ENCODE measurements at regions not wholly inside any gene's neighbourhood (a gene's known extent, or its start where the extent isn't known, plus 50 kb on each side); places are given as distances from the start of the nearest gene placed in this dataset.

DNA sequence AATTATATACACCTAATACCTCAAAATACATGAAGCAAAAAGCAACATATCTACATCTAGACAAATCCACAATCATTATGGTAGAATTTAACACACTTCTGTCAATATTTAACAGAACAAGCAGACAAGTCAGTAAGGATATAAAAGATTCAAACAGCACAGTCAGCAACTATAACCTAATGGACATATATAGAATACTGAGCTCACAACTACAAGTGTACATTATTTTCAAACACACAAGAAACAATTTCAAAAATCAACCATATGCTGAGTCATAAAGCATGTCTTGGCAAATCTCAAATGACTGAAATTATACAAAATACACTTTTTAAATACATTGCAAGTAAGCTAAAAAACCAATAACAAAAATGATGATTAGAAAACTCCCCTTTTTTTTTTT lies 178.0 kb downstream of the TOMM20 start:
- TF ChIP-seq EP300 (IDR thresholded peaks at IDR 0.05; ENCODE audit: borderline replicate concordance), result no peak
- no peak for TF ChIP-seq TAF1 (IDR thresholded peaks at IDR 0.05; ENCODE audit: low read depth)
- no peak for TF ChIP-seq TCF12 (IDR thresholded peaks at IDR 0.05; ENCODE audit: low read depth)
- no peak for TF ChIP-seq YY1 (IDR thresholded peaks at IDR 0.05; ENCODE audit: low read depth)
- TF ChIP-seq TEAD4 (IDR thresholded peaks at IDR 0.05), result no peak
- TF ChIP-seq CEBPB (IDR thresholded peaks at IDR 0.05), result no peak
- TF ChIP-seq FOXM1 (IDR thresholded peaks at IDR 0.05; ENCODE audit: borderline replicate concordance, low read depth), result no peak
- TF ChIP-seq ZBTB7A (IDR thresholded peaks at IDR 0.05; ENCODE audit: low read depth), result no peak
- no peak for TF ChIP-seq NFIC (IDR thresholded peaks at IDR 0.05)

DNA sequence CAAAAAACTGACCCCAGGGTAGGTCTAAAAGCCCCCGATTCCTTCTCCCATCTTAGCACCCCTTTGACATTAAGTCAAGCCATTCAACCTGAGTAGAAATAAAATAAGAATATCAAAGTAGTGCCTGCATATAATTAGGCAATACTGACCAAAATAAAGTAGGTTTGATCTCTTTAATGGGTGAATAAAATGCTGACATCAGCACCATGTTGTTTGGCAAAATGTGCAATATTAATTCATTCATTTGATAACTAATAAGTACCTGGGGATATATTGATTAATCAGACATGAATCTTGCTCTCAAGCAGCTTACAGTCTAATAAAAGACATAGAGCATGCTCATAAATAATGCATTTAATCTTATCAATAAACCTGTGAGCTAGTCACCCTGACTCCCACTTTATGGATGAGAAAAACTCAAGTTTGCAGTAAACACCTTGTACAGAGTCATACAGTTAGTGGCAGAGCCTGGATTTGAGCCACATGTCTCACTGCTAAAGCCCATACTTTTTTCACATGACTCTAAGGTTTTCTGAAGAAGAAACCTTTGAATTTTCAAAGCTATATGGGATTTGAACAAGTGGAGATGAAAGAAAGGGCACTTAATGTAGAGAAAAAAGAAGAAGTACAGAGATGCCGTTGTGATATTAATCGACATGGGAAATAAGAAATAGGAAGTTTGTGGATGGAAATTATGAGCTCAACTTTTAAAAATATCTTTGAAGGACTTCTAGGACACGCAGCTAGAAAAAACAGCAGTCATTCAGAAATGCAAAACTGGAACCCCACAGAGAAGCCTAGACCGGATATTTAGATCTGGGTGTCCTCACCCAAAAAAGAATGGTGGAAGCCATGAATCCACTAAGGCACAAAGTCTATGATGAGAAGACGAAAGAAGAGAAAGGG lies 183.9 kb downstream of the TOMM20 start:
- TF ChIP-seq, protein P1, sequence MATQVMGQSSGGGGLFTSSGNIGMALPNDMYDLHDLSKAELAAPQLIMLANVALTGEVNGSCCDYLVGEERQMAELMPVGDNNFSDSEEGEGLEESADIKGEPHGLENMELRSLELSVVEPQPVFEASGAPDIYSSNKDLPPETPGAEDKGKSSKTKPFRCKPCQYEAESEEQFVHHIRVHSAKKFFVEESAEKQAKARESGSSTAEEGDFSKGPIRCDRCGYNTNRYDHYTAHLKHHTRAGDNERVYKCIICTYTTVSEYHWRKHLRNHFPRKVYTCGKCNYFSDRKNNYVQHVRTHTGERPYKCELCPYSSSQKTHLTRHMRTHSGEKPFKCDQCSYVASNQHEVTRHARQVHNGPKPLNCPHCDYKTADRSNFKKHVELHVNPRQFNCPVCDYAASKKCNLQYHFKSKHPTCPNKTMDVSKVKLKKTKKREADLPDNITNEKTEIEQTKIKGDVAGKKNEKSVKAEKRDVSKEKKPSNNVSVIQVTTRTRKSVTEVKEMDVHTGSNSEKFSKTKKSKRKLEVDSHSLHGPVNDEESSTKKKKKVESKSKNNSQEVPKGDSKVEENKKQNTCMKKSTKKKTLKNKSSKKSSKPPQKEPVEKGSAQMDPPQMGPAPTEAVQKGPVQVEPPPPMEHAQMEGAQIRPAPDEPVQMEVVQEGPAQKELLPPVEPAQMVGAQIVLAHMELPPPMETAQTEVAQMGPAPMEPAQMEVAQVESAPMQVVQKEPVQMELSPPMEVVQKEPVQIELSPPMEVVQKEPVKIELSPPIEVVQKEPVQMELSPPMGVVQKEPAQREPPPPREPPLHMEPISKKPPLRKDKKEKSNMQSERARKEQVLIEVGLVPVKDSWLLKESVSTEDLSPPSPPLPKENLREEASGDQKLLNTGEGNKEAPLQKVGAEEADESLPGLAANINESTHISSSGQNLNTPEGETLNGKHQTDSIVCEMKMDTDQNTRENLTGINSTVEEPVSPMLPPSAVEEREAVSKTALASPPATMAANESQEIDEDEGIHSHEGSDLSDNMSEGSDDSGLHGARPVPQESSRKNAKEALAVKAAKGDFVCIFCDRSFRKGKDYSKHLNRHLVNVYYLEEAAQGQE (IDR thresholded peaks at IDR 0.05; ENCODE audit: low read depth), result no peak
- TF ChIP-seq TEAD4 (IDR thresholded peaks at IDR 0.05), result no peak
- TF ChIP-seq CEBPB (IDR thresholded peaks at IDR 0.05), result no peak
- TF ChIP-seq CREB1 (IDR thresholded peaks at IDR 0.05; ENCODE audit: low read depth), result no peak
- TF ChIP-seq TCF12 (IDR thresholded peaks at IDR 0.05; ENCODE audit: low read depth), result no peak
- TF ChIP-seq YY1 (IDR thresholded peaks at IDR 0.05; ENCODE audit: low read depth), result no peak
- TF ChIP-seq FOXM1 (IDR thresholded peaks at IDR 0.05; ENCODE audit: borderline replicate concordance, low read depth), result no peak
- no peak for TF ChIP-seq RAD21 (IDR thresholded peaks at IDR 0.05; ENCODE audit: low read depth)
- no peak for TF ChIP-seq TAF1 (IDR thresholded peaks at IDR 0.05; ENCODE audit: low read depth)
- TF ChIP-seq, protein P2, sequence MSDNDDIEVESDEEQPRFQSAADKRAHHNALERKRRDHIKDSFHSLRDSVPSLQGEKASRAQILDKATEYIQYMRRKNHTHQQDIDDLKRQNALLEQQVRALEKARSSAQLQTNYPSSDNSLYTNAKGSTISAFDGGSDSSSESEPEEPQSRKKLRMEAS (IDR thresholded peaks at IDR 0.05), result no peak
- TF ChIP-seq EGR1 (IDR thresholded peaks at IDR 0.05), result no peak
- TF ChIP-seq, protein P3, sequence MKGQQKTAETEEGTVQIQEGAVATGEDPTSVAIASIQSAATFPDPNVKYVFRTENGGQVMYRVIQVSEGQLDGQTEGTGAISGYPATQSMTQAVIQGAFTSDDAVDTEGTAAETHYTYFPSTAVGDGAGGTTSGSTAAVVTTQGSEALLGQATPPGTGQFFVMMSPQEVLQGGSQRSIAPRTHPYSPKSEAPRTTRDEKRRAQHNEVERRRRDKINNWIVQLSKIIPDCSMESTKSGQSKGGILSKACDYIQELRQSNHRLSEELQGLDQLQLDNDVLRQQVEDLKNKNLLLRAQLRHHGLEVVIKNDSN (IDR thresholded peaks at IDR 0.05), result no peak
- TF ChIP-seq EP300 (IDR thresholded peaks at IDR 0.05; ENCODE audit: borderline replicate concordance), result no peak
- TF ChIP-seq ZBTB7A (IDR thresholded peaks at IDR 0.05; ENCODE audit: low read depth), result no peak
- no peak for TF ChIP-seq NFIC (IDR thresholded peaks at IDR 0.05)

DNA sequence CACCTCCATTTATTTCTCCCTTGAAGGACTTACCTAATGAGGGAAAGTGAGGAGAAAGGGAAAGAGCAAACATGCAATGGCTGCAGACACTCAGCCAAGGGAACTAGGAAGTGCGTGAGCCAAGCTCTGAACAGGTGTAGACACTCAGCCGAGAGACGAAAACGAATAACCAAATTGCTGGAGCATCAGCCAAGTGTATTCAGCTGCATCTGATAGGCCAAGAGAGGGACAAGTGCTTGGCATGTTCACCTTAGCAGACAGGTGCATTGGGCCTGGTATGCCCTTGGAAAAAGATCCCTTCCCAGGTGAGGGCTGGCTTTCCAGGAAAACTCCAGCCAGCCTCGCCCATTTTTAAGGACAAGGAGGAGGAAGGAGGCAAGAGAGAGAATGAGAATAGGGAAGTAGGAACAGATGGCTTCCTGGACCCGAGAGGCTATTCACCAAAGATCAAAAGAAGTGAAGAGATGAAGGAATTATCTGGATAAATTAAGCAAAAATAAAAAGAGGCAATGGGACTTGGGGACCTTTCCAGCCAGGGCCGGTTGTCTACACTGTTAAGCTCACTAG lies 184.7 kb downstream of the TOMM20 start:
- TF ChIP-seq, protein P3 (IDR thresholded peaks at IDR 0.05), result no peak
- TF ChIP-seq RAD21 (IDR thresholded peaks at IDR 0.05; ENCODE audit: low read depth), result no peak
- TF ChIP-seq TCF12 (IDR thresholded peaks at IDR 0.05; ENCODE audit: low read depth), result no peak
- no peak for TF ChIP-seq CEBPB (IDR thresholded peaks at IDR 0.05)
- TF ChIP-seq NFIC (IDR thresholded peaks at IDR 0.05), result no peak
- TF ChIP-seq EGR1 (IDR thresholded peaks at IDR 0.05), result no peak
- TF ChIP-seq FOXM1 (IDR thresholded peaks at IDR 0.05; ENCODE audit: borderline replicate concordance, low read depth), result no peak
- no peak for TF ChIP-seq ZBTB7A (IDR thresholded peaks at IDR 0.05; ENCODE audit: low read depth)
- TF ChIP-seq, protein P1 (IDR thresholded peaks at IDR 0.05; ENCODE audit: low read depth), result no peak
- no peak for TF ChIP-seq EP300 (IDR thresholded peaks at IDR 0.05; ENCODE audit: borderline replicate concordance)
- TF ChIP-seq, protein P2 (IDR thresholded peaks at IDR 0.05), result no peak
- no peak for TF ChIP-seq CREB1 (IDR thresholded peaks at IDR 0.05; ENCODE audit: low read depth)
- no peak for TF ChIP-seq TEAD4 (IDR thresholded peaks at IDR 0.05)
- no peak for TF ChIP-seq TAF1 (IDR thresholded peaks at IDR 0.05; ENCODE audit: low read depth)
- TF ChIP-seq YY1 (IDR thresholded peaks at IDR 0.05; ENCODE audit: low read depth), result no peak

DNA sequence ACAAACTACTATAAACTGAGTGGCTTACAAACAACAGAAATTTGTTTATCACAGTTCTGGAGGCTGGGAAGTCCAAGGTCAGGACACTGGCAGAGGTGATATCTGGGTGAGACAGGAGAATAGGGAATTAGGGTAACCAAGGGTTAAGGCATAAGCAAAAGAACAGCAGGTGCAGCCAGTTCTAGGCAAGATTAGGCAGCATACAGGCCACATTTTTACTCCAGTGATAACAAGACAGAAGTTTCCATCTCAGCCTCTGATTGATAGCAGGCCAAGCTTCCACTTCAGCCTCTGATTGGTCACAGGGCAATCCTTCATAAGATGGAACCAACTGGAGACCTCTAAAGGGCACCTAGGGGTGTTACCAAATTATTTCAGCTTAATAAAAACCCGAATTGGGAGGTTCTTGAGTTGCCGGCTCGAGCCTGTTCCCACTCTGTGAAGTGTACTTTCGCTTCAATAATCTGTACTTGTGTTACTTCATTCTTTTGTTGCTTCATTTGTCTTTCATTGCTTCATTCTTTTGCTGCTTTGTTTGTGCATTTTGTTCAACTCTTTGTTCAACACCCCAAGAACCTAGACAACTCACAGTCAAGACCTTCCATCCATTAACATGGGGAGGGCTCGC lies 185.6 kb downstream of the TOMM20 start:
- TF ChIP-seq FOXM1 (IDR thresholded peaks at IDR 0.05; ENCODE audit: borderline replicate concordance, low read depth) (no peak), TEAD4 (IDR thresholded peaks at IDR 0.05) (no peak), CREB1 (IDR thresholded peaks at IDR 0.05; ENCODE audit: low read depth) (no peak), ZBTB7A (IDR thresholded peaks at IDR 0.05; ENCODE audit: low read depth) (no peak), EP300 (IDR thresholded peaks at IDR 0.05; ENCODE audit: borderline replicate concordance) (no peak), TAF1 (IDR thresholded peaks at IDR 0.05; ENCODE audit: low read depth) (no peak), TCF12 (IDR thresholded peaks at IDR 0.05; ENCODE audit: low read depth) (no peak), NFIC (IDR thresholded peaks at IDR 0.05) (no peak), CEBPB (IDR thresholded peaks at IDR 0.05) (no peak), RAD21 (IDR thresholded peaks at IDR 0.05; ENCODE audit: low read depth) (no peak)
- TF ChIP-seq, protein P1 (IDR thresholded peaks at IDR 0.05; ENCODE audit: low read depth), result no peak
- TF ChIP-seq, protein P2 (IDR thresholded peaks at IDR 0.05), result no peak
- TF ChIP-seq, protein P3 (IDR thresholded peaks at IDR 0.05), result no peak
